HK-2 (cell line): ENCODE measurements at regions not wholly inside any gene's neighbourhood (a gene's known extent, or its start where the extent isn't known, plus 50 kb on each side); places are given as distances from the start of the nearest gene placed in this dataset.
"Not testable (repeated sequence)": the region's sequence is repeated elsewhere in the genome, so short reads cannot be mapped to it uniquely, and the experiment has no call there.

Experiments
- DNase-seq: peaks from one replicate; pipeline ENCODE4 v3.0.0-alpha.2; 2018; ENCODE audit not compliant: unreplicated experiment

GRCh38 chr2:176967911-176968450 lies 244.6 kb upstream of the HNRNPA3 start:
- DNase-seq, result no peak

GRCh38 chr2:176969642-176970359 lies 242.8 kb upstream of the HNRNPA3 start:
- DNase-seq, result no peak

GRCh38 chr2:176976736-176977685 lies 235.6 kb upstream of the HNRNPA3 start:
- no peak for DNase-seq

- DNase-seq, result no peak
Observed at GRCh38 chr2:176978921-176979320, 233.7 kb upstream of the HNRNPA3 start.

GRCh38 chr2:176979981-176980710 lies 232.4 kb upstream of the HNRNPA3 start:
- DNase-seq, result no peak

GRCh38 chr2:176984987-176985386 lies 227.6 kb upstream of the HNRNPA3 start:
- DNase-seq, result no peak

GRCh38 chr2:176985871-176986270 lies 226.7 kb upstream of the HNRNPA3 start:
- no peak for DNase-seq

GRCh38 chr2:176986487-176986886 lies 226.1 kb upstream of the HNRNPA3 start:
- DNase-seq, result no peak

- DNase-seq, result no peak
Observed at GRCh38 chr2:176991411-176991810, 221.2 kb upstream of the HNRNPA3 start.

- peak; percentile 2 for DNase-seq
Observed at GRCh38 chr2:176997074-176997791, 215.4 kb upstream of the HNRNPA3 start.

- no peak for DNase-seq
Observed at GRCh38 chr2:176997792-176998169, 214.8 kb upstream of the HNRNPA3 start.

GRCh38 chr2:176999301-176999700 lies 213.3 kb upstream of the HNRNPA3 start:
- DNase-seq, result no peak

GRCh38 chr2:177000061-177000714 lies 212.4 kb upstream of the HNRNPA3 start:
- no peak for DNase-seq

GRCh38 chr2:177000715-177001072 lies 211.9 kb upstream of the HNRNPA3 start:
- no peak for DNase-seq

- no peak for DNase-seq
Observed at GRCh38 chr2:177001334-177001733, 211.3 kb upstream of the HNRNPA3 start.

- no peak for DNase-seq
Observed at GRCh38 chr2:177002983-177003382, 209.6 kb upstream of the HNRNPA3 start.

- not testable (repeated sequence) for DNase-seq
Observed at GRCh38 chr2:177007726-177008125, 204.9 kb upstream of the HNRNPA3 start.

GRCh38 chr2:177008662-177009061 lies 203.9 kb upstream of the HNRNPA3 start:
- not testable (repeated sequence) for DNase-seq

- no peak for DNase-seq
Observed at GRCh38 chr2:177010146-177010545, 202.4 kb upstream of the HNRNPA3 start.

- DNase-seq, result no peak
Observed at GRCh38 chr2:177010861-177011260, 201.7 kb upstream of the HNRNPA3 start.

- no peak for DNase-seq
Observed at GRCh38 chr2:177014946-177015345, 197.6 kb upstream of the HNRNPA3 start.
